KG1 (cell line): ENCODE measurements at regions not wholly inside any gene's neighbourhood (a gene's known extent, or its start where the extent isn't known, plus 50 kb on each side); places are given as distances from the start of the nearest gene placed in this dataset.
A peak's percentile ranks its signal among the peaks of the same experiment; 100 is the strongest.
"Not testable (repeated sequence)": the region's sequence is repeated elsewhere in the genome, so short reads cannot be mapped to it uniquely, and the experiment has no call there.

ENCODE experiments used
- DNase-seq: peaks from one replicate; lab custom pipeline; 2025; lab: John Stamatoyannopoulos, UW

GRCh38 chr6:27136978-27137814 lies 110.3 kb upstream of the PRSS16 start:
- DNase-seq: no peak

- DNase-seq: peak; percentile 24
Observed at GRCh38 chr6:27138406-27138805, 109.1 kb upstream of the PRSS16 start.

GRCh38 chr6:27138837-27139755 lies 108.4 kb upstream of the PRSS16 start:
- DNase-seq: peak; percentile 78

GRCh38 chr6:27139756-27140579 lies 107.5 kb upstream of the PRSS16 start:
- DNase-seq: peak; percentile 71

DNA sequence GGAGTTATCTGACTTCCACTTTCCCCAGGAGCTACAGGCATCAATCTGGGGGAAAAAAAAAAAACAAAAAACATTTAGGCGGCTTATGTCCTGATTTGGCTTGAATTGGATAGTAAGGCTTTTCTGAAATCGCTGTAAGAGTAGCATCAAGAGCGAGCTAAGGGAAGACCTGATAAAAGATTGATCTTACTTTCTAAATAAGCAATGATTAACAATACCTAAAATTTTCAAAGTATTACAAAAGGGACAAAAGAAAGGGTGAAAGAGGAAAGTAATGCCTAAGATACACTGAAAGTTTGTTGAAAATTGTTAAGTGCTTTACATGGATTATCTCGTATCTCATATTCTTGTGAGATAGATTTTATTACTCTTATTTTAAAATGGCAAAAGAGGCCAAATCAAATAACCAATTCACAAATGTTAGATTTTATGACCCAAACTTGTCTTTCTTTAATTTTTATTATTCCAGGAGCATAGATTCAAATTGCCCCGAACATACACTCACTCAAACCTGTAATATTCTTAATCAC lies 106.4 kb upstream of the PRSS16 start:
- DNase-seq: no peak

GRCh38 chr6:27141529-27142015 lies 105.9 kb upstream of the PRSS16 start:
- no peak for DNase-seq

GRCh38 chr6:27143020-27143388 lies 104.5 kb upstream of the PRSS16 start:
- not testable (repeated sequence) for DNase-seq

GRCh38 chr6:27143474-27144026 lies 104.0 kb upstream of the PRSS16 start:
- no peak for DNase-seq

- no peak for DNase-seq
Observed at GRCh38 chr6:27144740-27145079, 102.8 kb upstream of the PRSS16 start.

DNA sequence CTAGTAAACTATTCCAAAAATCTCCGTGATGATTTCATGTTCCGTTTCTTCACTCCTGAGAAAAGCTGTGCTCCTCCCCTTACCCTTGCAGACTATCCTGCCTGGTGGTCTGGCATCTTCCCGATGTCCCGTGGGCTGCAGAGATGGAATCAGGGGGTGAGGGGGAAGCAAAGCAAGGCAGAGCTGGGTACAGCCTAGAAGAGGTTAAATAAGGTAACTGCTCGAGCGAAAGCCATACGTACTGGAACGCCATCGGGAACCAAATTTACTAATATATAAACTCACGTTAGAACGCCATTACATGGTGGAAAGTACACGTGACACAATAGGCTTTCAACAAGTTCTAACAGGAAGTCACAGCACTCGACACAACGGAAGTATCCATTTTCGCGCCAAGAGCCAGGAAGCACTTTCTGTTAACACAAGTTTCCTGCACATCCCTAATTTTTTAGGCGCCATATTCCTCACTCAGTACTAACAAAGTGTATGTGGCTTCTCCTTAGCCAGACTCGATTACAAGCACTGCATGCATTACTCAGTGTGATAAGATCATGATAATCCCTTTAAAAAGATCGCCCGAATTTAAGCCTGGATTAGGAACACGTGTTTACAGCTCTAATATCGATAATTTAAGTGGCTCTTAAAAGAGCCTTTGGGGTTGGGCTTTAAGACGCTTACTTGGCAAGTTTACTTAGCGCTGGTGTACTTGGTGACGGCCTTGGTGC lies 101.6 kb upstream of the PRSS16 start:
- DNase-seq: peak; percentile 93

- DNase-seq: not testable (repeated sequence)
Observed at GRCh38 chr6:27146456-27146705, 101.1 kb upstream of the PRSS16 start.

DNA sequence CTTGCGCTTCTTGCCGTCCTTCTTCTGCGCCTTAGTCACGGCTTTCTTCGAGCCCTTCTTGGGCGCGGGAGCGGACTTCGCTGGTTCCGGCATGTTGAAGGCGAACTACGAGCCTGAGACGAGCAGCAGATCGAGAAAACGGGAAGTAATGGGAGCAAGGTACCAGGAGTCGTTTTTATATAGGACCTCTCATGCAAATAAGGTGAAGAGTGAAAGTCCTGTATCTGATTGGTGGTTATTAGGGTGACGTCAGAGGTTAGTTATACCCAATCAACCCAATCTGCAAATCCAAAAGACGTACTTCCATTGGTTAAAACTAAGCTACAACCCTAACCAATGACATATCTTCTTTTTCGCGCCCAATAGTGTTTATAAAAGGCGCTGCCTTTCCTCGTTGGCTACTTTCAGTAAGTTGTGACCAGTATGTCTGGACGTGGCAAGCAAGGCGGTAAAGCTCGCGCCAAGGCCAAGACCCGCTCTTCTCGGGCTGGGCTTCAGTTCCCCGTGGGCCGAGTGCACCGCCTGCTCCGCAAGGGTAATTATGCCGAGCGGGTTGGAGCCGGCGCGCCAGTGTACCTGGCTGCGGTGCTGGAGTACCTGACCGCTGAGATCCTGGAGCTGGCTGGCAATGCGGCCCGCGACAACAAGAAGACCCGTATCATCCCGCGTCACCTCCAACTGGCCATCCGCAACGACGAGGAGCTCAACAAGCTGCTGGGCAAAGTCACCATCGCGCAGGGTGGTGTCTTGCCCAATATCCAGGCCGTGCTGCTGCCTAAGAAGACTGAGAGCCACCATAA lies 100.6 kb upstream of the PRSS16 start:
- DNase-seq: peak; percentile 93

- DNase-seq: no peak
Observed at GRCh38 chr6:27148404-27148795, 99.1 kb upstream of the PRSS16 start.

DNA sequence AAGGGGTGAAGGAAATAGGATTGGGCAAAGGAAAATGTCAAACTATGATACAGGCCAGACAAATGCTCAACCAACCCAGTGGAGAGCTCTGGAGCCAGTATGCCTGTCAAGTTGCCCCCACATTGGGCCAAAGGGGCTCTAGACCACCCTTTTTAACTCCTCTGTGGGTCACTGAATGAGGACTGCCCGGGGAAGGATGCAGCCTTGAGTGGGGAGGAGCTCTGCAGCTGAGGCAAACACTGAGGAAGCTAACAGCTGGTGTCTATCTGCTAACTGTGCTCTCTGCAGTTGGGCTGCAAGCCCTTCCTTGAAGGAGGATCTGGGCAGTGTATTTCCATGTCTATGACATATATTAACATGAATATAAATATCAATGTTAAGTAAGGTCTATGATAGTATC lies 98.4 kb upstream of the PRSS16 start:
- no peak for DNase-seq

DNA sequence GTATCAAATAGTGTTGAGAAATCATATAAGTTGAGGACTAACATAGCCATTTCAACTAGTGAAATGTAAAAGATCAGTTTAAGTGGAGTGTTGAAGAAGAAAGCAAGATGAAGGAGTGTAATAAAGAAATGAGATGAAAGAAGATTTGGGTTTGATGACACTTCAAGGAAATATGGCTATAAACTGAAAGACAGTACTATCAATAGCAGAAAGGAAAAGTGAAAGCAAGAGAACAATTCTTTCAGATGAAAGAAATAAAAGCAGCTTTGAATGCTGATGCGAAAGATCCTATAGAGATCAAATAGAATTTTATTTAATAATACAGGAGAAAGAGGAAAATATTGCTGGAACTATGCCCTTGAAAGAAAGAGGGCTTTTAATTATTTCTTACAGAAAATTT lies 92.8 kb upstream of the PRSS16 start:
- no peak for DNase-seq

DNA sequence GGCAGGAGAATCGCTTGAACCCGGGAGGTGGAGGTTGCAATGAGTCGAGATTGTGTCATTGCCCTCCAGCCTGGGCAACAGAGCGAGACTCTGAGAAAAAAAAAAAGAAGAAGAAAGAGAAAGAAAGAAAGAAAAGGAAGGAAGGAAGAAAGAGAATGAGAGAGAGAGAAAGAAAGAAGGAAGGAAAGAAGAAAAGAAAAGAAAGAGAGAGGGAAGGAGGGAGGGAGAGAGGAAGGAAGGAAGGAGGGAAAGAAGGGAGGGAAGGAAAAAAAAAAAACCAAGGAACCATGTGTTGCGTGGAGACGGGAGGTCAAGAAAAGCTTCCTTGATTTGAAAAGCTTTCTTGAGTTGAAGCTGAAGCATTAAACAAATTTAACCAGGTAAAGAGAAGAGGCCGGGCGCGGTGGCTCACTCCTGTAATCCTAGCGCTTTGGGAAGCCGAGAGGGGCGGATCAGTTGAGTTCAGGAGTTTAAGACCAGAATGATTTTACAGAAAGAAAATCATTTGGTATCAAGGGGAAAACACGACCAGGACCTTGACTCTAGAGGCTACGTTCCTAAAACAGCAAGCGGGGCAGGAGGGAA lies 90.5 kb upstream of the PRSS16 start:
- no peak for DNase-seq

GRCh38 chr6:27157459-27158315 lies 89.8 kb upstream of the PRSS16 start:
- peak; percentile 87 for DNase-seq

- DNase-seq: no peak
Observed at GRCh38 chr6:27158316-27158643, 89.2 kb upstream of the PRSS16 start.

DNA sequence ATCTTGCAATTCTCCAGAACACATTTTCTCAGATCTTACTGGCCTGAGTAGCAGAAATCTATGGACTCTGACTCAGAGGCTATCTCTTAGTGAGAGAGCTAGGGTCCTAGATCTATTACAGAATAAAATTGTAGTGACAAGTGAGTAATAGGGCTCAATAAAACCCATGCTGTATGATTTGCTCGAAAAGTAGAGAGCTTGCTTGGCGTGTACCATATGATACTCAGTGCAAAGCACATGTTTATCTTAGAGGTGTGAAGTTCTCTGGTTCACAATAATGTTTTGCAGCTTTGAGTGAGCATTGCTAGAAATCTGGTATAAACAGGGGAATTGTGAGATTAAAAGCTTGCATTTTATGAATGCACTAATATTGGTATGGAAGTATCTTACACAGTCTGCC lies 87.8 kb upstream of the PRSS16 start:
- DNase-seq: no peak
